ENCODE measurements at regions not wholly inside any gene's neighbourhood (a gene's known extent, or its start where the extent isn't known, plus 50 kb on each side); places are given as distances from the start of the nearest gene placed in this dataset.

DNA sequence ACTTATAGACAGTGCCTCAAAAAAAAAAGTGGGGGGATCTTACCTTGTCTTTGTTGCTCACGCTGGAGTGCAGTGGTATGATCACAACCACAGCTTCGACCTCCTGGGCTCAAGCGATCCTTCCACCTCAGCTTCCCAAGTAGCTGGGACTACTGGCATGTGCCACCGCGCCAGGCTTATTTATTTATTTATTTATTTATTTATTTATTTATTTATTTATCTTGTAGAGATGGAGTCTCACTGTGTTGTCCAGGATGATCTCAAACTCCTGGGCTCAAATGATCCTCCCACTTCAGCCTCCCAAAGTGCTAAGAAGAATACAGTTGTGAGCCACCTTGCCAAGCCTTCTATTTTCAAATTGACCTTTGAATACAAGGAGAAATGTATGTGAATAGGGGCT lies 553.0 kb upstream of the BTBD3 start:
- TF ChIP-seq, protein P1, sequence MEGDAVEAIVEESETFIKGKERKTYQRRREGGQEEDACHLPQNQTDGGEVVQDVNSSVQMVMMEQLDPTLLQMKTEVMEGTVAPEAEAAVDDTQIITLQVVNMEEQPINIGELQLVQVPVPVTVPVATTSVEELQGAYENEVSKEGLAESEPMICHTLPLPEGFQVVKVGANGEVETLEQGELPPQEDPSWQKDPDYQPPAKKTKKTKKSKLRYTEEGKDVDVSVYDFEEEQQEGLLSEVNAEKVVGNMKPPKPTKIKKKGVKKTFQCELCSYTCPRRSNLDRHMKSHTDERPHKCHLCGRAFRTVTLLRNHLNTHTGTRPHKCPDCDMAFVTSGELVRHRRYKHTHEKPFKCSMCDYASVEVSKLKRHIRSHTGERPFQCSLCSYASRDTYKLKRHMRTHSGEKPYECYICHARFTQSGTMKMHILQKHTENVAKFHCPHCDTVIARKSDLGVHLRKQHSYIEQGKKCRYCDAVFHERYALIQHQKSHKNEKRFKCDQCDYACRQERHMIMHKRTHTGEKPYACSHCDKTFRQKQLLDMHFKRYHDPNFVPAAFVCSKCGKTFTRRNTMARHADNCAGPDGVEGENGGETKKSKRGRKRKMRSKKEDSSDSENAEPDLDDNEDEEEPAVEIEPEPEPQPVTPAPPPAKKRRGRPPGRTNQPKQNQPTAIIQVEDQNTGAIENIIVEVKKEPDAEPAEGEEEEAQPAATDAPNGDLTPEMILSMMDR (IDR thresholded peaks at IDR 0.05): no peak
- no peak for TF ChIP-seq POLR2A (IDR thresholded peaks at IDR 0.05)
